UCSD-AML1 (cell line): ENCODE measurements at regions not wholly inside any gene's neighbourhood (a gene's known extent, or its start where the extent isn't known, plus 50 kb on each side); places are given as distances from the start of the nearest gene placed in this dataset.

ENCODE experiments used
- DNase-seq: peaks from one replicate; lab custom pipeline; 2025; ENCODE audit not compliant: unreplicated experiment; lab: John Stamatoyannopoulos, UW

DNA sequence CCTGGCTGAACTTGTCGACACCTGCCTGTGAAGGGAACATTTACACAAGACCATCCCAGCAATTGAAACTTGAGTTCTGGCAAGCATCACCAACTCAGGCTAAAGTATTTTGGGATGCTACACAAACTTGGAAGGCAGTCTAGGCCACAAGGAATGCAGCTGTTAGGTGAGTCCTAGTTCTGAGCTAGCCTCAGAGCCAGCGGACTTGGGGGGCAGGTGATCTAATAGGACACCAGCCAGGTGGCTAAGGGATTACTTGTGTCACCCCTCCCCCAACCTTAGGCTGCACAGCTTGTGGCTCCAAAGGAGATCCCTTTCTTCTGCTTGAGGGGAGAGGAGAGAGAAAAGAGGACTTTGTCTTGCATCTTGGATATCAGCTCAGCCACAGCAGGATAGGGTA lies 62.3 kb upstream of the DKK2 start:
- DNase-seq = no peak

DNA sequence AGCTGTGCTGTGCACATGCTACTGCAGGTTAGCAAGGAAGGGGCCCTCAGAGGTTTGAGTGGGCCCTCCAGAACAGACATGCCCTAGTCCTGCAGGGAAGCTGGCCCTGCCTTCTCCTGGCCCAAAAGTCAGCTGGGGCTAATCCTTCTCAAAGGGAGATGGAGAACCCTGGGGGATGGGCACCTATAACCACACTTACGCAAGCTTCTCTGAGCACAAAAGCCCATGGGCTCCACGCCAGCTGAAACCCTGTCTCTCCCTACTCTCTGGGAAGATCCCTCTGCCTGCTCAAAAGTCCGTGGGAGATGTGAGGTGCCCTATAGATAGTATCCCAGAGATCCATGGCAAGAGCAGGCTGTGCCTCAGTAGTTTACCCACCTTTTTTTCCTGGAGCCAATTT lies 58.9 kb upstream of the DKK2 start:
- DNase-seq = no peak

DNA sequence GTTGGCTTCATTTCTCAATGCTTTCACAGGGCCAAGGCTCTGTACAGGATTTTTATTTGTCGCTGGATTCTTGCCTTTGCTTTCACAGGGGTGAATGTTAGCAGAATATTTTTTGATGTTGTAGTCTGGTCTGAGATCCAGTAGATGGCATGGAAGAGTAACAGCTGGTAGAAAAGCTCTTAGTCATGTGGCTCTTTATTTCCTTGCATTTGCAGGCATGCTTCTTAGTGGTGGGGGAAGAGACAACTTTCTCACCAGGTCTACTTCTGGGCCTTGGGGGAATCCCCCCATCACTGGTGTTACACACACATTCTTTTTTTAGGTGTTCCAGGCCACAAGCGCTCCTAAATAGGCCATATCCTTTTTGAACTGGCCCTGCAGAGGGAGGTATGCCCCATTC lies 58.2 kb upstream of the DKK2 start:
- no peak for DNase-seq
